Left forelimb (tissue), 1 donor: ENCODE measurements at regions not wholly inside any gene's neighbourhood (a gene's known extent, or its start where the extent isn't known, plus 50 kb on each side); places are given as distances from the start of the nearest gene placed in this dataset.

ENCODE experiments used
- DNase-seq: peaks from one replicate; pipeline ENCODE4 v3.0.0-alpha.2; 2018; ENCODE audit warnings: low spot score

GRCh38 chr22:27179161-27179560 is 521.8 kb downstream of the MIAT start:
- DNase-seq, result no peak

GRCh38 chr22:27181537-27181936 is 524.1 kb downstream of the MIAT start:
- DNase-seq, result no peak

GRCh38 chr22:27183474-27183873 is 526.1 kb downstream of the MIAT start:
- DNase-seq, result no peak

- no peak for DNase-seq
These were observed 527.8 kb downstream of the MIAT start for GRCh38 chr22:27185099-27185709.

GRCh38 chr22:27185760-27186302 is 528.4 kb downstream of the MIAT start:
- DNase-seq, result no peak

- no peak for DNase-seq
These were observed 529.3 kb downstream of the MIAT start for GRCh38 chr22:27186643-27187042.

GRCh38 chr22:27192135-27192829 is 534.9 kb downstream of the MIAT start:
- DNase-seq, result no peak

- no peak for DNase-seq
These were observed 535.8 kb downstream of the MIAT start for GRCh38 chr22:27193215-27193614.

GRCh38 chr22:27193636-27194035 is 536.2 kb downstream of the MIAT start:
- DNase-seq, result no peak

- no peak for DNase-seq
These were observed 536.8 kb downstream of the MIAT start for GRCh38 chr22:27194096-27194748.

GRCh38 chr22:27195094-27195493 is 537.7 kb downstream of the MIAT start:
- no peak for DNase-seq

- no peak for DNase-seq
These were observed 538.1 kb downstream of the MIAT start for GRCh38 chr22:27195494-27195893.

GRCh38 chr22:27196606-27197005 is 539.2 kb downstream of the MIAT start:
- no peak for DNase-seq

- DNase-seq, result no peak
These were observed 539.7 kb downstream of the MIAT start for GRCh38 chr22:27197052-27197451.

GRCh38 chr22:27197618-27198017 is 540.2 kb downstream of the MIAT start:
- no peak for DNase-seq

GRCh38 chr22:27198518-27199035 is 541.2 kb downstream of the MIAT start:
- DNase-seq, result no peak

- no peak for DNase-seq
These were observed 542.0 kb downstream of the MIAT start for GRCh38 chr22:27199354-27199753.

- no peak for DNase-seq
These were observed 543.9 kb downstream of the MIAT start for GRCh38 chr22:27201276-27201675.

GRCh38 chr22:27201741-27202140 is 544.4 kb downstream of the MIAT start:
- DNase-seq, result no peak

GRCh38 chr22:27203276-27203660 is 545.9 kb downstream of the MIAT start:
- no peak for DNase-seq

- DNase-seq, result peak; percentile 11
These were observed 546.9 kb downstream of the MIAT start for GRCh38 chr22:27204280-27204679.

- no peak for DNase-seq
These were observed 547.4 kb downstream of the MIAT start for GRCh38 chr22:27204817-27205216.
